ENCODE measurements at regions not wholly inside any gene's neighbourhood (a gene's known extent, or its start where the extent isn't known, plus 50 kb on each side); places are given as distances from the start of the nearest gene placed in this dataset.

DNA sequence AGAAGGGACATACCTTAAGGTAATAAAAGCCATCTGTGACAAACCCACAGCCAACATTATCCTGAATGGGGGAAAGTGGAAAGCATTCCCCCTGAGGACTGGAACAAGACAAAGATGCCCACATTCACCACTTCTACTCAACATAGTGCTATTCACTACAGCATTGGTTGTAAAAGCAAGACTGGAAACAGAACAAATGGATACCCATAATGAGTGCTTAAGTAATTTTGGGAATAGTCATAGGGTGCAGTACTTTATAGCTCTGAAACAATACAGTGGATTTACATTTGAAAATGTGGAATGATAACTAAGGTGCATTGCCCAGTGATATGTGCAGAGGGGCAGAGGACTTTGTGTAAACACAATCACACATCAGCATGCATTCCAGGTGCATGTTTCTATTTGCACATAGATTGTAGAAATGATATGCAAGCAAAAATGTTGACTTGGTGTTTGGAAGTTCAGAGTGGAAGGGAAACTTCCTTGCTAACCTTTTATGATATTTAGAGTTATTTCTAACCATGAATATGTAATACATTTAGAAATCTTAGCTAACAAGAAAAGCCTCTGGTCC, 112.3 kb downstream of the IGLL1 start (continued):
- TF ChIP-seq, protein P1, sequence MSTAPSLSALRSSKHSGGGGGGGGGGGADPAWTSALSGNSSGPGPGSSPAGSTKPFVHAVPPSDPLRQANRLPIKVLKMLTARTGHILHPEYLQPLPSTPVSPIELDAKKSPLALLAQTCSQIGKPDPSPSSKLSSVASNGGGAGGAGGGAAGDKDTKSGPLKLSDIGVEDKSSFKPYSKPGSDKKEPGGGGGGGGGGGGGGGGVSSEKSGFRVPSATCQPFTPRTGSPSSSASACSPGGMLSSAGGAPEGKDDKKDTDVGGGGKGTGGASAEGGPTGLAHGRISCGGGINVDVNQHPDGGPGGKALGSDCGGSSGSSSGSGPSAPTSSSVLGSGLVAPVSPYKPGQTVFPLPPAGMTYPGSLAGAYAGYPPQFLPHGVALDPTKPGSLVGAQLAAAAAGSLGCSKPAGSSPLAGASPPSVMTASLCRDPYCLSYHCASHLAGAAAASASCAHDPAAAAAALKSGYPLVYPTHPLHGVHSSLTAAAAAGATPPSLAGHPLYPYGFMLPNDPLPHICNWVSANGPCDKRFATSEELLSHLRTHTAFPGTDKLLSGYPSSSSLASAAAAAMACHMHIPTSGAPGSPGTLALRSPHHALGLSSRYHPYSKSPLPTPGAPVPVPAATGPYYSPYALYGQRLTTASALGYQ (CRISPR knock-in tag; IDR thresholded peaks at IDR 0.05), result no peak
- TF ChIP-seq, protein P2, sequence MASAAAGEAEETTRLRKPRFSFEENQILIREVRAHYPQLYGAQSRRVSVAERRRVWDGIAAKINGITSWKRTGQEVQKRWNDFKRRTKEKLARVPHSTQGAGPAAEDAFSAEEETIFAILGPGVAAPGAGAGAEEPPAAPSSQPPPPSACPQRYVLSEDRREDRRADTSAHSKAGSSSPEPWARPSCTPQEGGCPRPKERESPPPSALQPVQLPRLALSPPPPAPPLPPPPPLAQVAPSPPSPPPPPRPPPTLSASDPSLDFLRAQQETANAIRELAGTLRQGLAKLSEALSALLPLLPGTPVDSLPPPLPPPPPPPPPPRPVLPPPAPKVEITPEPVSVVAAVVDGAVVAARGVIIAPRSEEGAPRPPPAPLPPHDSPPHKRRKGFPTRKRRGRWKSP (CRISPR knock-in tag; IDR thresholded peaks at IDR 0.05), result no peak
- TF ChIP-seq, protein P3, sequence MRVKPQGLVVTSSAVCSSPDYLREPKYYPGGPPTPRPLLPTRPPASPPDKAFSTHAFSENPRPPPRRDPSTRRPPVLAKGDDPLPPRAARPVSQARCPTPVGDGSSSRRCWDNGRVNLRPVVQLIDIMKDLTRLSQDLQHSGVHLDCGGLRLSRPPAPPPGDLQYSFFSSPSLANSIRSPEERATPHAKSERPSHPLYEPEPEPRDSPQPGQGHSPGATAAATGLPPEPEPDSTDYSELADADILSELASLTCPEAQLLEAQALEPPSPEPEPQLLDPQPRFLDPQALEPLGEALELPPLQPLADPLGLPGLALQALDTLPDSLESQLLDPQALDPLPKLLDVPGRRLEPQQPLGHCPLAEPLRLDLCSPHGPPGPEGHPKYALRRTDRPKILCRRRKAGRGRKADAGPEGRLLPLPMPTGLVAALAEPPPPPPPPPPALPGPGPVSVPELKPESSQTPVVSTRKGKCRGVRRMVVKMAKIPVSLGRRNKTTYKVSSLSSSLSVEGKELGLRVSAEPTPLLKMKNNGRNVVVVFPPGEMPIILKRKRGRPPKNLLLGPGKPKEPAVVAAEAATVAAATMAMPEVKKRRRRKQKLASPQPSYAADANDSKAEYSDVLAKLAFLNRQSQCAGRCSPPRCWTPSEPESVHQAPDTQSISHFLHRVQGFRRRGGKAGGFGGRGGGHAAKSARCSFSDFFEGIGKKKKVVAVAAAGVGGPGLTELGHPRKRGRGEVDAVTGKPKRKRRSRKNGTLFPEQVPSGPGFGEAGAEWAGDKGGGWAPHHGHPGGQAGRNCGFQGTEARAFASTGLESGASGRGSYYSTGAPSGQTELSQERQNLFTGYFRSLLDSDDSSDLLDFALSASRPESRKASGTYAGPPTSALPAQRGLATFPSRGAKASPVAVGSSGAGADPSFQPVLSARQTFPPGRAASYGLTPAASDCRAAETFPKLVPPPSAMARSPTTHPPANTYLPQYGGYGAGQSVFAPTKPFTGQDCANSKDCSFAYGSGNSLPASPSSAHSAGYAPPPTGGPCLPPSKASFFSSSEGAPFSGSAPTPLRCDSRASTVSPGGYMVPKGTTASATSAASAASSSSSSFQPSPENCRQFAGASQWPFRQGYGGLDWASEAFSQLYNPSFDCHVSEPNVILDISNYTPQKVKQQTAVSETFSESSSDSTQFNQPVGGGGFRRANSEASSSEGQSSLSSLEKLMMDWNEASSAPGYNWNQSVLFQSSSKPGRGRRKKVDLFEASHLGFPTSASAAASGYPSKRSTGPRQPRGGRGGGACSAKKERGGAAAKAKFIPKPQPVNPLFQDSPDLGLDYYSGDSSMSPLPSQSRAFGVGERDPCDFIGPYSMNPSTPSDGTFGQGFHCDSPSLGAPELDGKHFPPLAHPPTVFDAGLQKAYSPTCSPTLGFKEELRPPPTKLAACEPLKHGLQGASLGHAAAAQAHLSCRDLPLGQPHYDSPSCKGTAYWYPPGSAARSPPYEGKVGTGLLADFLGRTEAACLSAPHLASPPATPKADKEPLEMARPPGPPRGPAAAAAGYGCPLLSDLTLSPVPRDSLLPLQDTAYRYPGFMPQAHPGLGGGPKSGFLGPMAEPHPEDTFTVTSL (CRISPR knock-in tag; IDR thresholded peaks at IDR 0.05; ENCODE audit: borderline replicate concordance), result peak; percentile 79; the same call in 1 of the 2 replicates
- TF ChIP-seq HDAC2 (CRISPR knock-in tag; IDR thresholded peaks at IDR 0.05) (peak; percentile 62; the same call in 1 of the 2 replicates), BCLAF1 (IDR thresholded peaks at IDR 0.05) (no peak), ADNP (CRISPR knock-in tag; IDR thresholded peaks at IDR 0.05) (no peak), CBFB (CRISPR knock-in tag; IDR thresholded peaks at IDR 0.05) (no peak), ZFY (CRISPR knock-in tag; IDR thresholded peaks at IDR 0.05) (no peak), HOXA7 (CRISPR knock-in tag; IDR thresholded peaks at IDR 0.05) (no peak), RARA (CRISPR knock-in tag; IDR thresholded peaks at IDR 0.05) (peak; percentile 69), RXRB (CRISPR knock-in tag; IDR thresholded peaks at IDR 0.05; ENCODE audit: borderline replicate concordance) (peak; percentile 76), FOXO1 (CRISPR knock-in tag; IDR thresholded peaks at IDR 0.05) (peak; percentile 53; the same call in 1 of the 2 replicates), ZNF138 (CRISPR knock-in tag; IDR thresholded peaks at IDR 0.05; ENCODE audit: low read depth) (no peak), ZNF619 (CRISPR knock-in tag; IDR thresholded peaks at IDR 0.05) (no peak), ZKSCAN5 (CRISPR knock-in tag; IDR thresholded peaks at IDR 0.05) (no peak), FOXA3 (CRISPR knock-in tag; IDR thresholded peaks at IDR 0.05) (peak; percentile 86), ZNF766 (CRISPR knock-in tag; IDR thresholded peaks at IDR 0.05; ENCODE audit: borderline replicate concordance) (no peak)
